Neural cell (in vitro differentiated cells): ENCODE measurements at regions not wholly inside any gene's neighbourhood (a gene's known extent, or its start where the extent isn't known, plus 50 kb on each side); places are given as distances from the start of the nearest gene placed in this dataset.

Experiments used
- H2AFZ ChIP-seq: fragments of 200-600, 300-800 bp; sonication (generic), shearing (Covaris generic); 2 replicates; pipeline ENCODE4 v1.6.0; 2014; ENCODE audit warnings: low read depth, mild to moderate bottlenecking, antibody characterized with exemption, low read length, moderate library complexity
- H3F3A ChIP-seq: fragments of 200-600 bp; shearing (Covaris generic); 2 replicates; pipeline ENCODE4 v1.6.1; 2016; ENCODE audit warnings: mild to moderate bottlenecking, moderate library complexity, mixed read lengths, antibody characterized with exemption, low read length; ENCODE audit not compliant: insufficient read depth, poor library complexity, severe bottlenecking
- H3K27ac ChIP-seq: fragments of 200-600, 300-800 bp; sonication (generic), shearing (Covaris generic); 2 replicates; pipeline ENCODE4 v1.5.1; 2014; ENCODE audit warnings: mild to moderate bottlenecking, low read length, moderate library complexity
- H3K27me3 ChIP-seq: fragments of 300-800, 200-600 bp; sonication (generic), shearing (Covaris generic); 2 replicates; pipeline ENCODE4 v1.6.0; 2014; ENCODE audit warnings: mild to moderate bottlenecking, low read depth, low read length, moderate library complexity; ENCODE audit not compliant: insufficient read depth
- H3K36me3 ChIP-seq: fragments of 300-800, 200-600 bp; sonication (generic), shearing (Covaris generic); 2 replicates; pipeline ENCODE4 v1.5.1; 2014; ENCODE audit warnings: mild to moderate bottlenecking, antibody characterized with exemption, low read length, moderate library complexity; ENCODE audit not compliant: insufficient read depth
- H3K4me2 ChIP-seq: fragments of 300-800, 200-600 bp; sonication (generic), shearing (Covaris generic); 2 replicates; pipeline ENCODE4 v1.6.0; 2014; ENCODE audit warnings: mild to moderate bottlenecking, low read length
- H3K4me3 ChIP-seq: fragments of 300-800, 200-600 bp; sonication (generic), shearing (Covaris generic); 2 replicates; pipeline ENCODE4 v1.5.1; 2014; ENCODE audit warnings: mild to moderate bottlenecking, low read length, moderate library complexity
- H3K79me2 ChIP-seq: fragments of 200-600 bp; shearing (Covaris generic); replicated peaks from 2 replicates; pipeline ENCODE4 v1.6.0; 2014; ENCODE audit warnings: mild to moderate bottlenecking, low read length, moderate library complexity; ENCODE audit not compliant: insufficient read depth
- H3K9ac ChIP-seq: fragments of 300-800, 200-600 bp; sonication (generic), shearing (Covaris generic); 2 replicates; pipeline ENCODE4 v1.6.1; 2016; ENCODE audit warnings: mild to moderate bottlenecking, low read length, mixed read lengths
- H3K9me2 ChIP-seq: fragments of 200-600 bp; shearing (Covaris generic); 2 replicates; pipeline ENCODE4 v1.6.1; 2016; ENCODE audit warnings: mild to moderate bottlenecking, low read length, mixed read lengths; ENCODE audit not compliant: insufficient read depth
- H3K9me3 ChIP-seq: fragments of 200-600, 300-800 bp; sonication (generic), shearing (Covaris generic); 2 replicates; pipeline ENCODE4 v1.6.1; 2016; ENCODE audit warnings: mild to moderate bottlenecking, mixed run types, low read length, moderate library complexity, mixed read lengths
- H4K20me1 ChIP-seq: fragments of 200-600 bp; shearing (Covaris generic); 2 replicates; pipeline ENCODE4 v1.6.1; 2016; ENCODE audit warnings: mild to moderate bottlenecking, mixed run types; ENCODE audit not compliant: insufficient read depth
- EP300 ChIP-seq: fragments of 450-650 bp; conservative IDR thresholded peaks from 2 replicates; pipeline ENCODE4 v1.6.1; 2014; ENCODE audit warnings: antibody characterized with exemption, mild to moderate bottlenecking, moderate library complexity; ENCODE audit not compliant: poor library complexity, severe bottlenecking
- MXI1 ChIP-seq: fragments of 450-650 bp; conservative IDR thresholded peaks from 2 replicates; pipeline ENCODE4 v1.6.1; 2014; ENCODE audit warnings: antibody characterized with exemption, mild to moderate bottlenecking; ENCODE audit not compliant: poor library complexity, severe bottlenecking
- POLR2AphosphoS5 ChIP-seq: IDR thresholded peaks from 2 replicates; pipeline ENCODE4 v1.6.1; 2012
- RAD21 ChIP-seq: fragments of 450-650 bp; conservative IDR thresholded peaks from 2 replicates; pipeline ENCODE4 v1.6.1; 2014; ENCODE audit warnings: antibody characterized with exemption, mild to moderate bottlenecking, moderate library complexity
- SMC3 ChIP-seq: fragments of 450-650 bp; conservative IDR thresholded peaks from 2 replicates; pipeline ENCODE4 v1.6.1; 2014; ENCODE audit warnings: antibody characterized with exemption, mild to moderate bottlenecking, moderate library complexity; ENCODE audit not compliant: poor library complexity
- TAF1 ChIP-seq: IDR thresholded peaks from 2 replicates; pipeline ENCODE4 v1.6.1; 2012; ENCODE audit warnings: low read depth
- TF ChIP-seq, protein P1 (sequence below): fragments of 450-650 bp; IDR thresholded peaks from 2 replicates; pipeline ENCODE4 v1.5.1; 2014; ENCODE audit warnings: antibody characterized with exemption, mild to moderate bottlenecking, moderate library complexity; ENCODE audit not compliant: poor library complexity, severe bottlenecking
- TF ChIP-seq, protein P2 (sequence below): IDR thresholded peaks from 2 replicates; pipeline ENCODE4 v1.6.1; 2012; ENCODE audit warnings: borderline replicate concordance

DNA sequence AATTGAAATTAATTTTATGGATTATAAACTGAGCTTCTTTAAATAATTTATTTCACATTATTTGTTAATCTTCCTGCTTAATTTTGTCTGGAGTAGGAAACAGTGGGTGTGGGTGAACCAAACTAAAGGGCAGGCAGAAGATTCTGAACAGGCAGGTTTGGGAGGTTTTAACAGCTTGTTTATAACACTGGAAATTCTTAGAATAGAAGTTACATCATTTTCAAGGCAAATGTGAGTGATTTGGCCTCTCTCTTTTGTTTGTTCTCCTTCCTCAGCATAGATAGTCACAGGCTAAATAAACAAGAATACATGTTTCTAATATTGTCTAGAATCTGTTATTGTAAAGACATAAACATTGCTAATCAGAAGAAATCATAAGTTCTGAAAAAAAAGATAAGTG is 970.9 kb upstream of the NUDT12 start:
- Histone ChIP-seq H3K4me2 (no peak overlapping the region), H3K27ac (no peak overlapping the region), H3K9me3 (no peaks in the 10 kb centered on the region), H3K9me2 (no peaks in the 10 kb centered on the region), H3K36me3 (no peaks in the 10 kb centered on the region), H3F3A (no peaks in the 10 kb centered on the region), H3K79me2 (no peaks in the 10 kb centered on the region), H3K27me3 (no peaks in the 10 kb centered on the region), H2AFZ (no peak overlapping the region), H3K4me3 (no peak overlapping the region), H3K9ac (no peak overlapping the region), H4K20me1 (no peaks in the 10 kb centered on the region)
- TF ChIP-seq SMC3, result no peak
- no peak for TF ChIP-seq TAF1
- TF ChIP-seq, protein P1, sequence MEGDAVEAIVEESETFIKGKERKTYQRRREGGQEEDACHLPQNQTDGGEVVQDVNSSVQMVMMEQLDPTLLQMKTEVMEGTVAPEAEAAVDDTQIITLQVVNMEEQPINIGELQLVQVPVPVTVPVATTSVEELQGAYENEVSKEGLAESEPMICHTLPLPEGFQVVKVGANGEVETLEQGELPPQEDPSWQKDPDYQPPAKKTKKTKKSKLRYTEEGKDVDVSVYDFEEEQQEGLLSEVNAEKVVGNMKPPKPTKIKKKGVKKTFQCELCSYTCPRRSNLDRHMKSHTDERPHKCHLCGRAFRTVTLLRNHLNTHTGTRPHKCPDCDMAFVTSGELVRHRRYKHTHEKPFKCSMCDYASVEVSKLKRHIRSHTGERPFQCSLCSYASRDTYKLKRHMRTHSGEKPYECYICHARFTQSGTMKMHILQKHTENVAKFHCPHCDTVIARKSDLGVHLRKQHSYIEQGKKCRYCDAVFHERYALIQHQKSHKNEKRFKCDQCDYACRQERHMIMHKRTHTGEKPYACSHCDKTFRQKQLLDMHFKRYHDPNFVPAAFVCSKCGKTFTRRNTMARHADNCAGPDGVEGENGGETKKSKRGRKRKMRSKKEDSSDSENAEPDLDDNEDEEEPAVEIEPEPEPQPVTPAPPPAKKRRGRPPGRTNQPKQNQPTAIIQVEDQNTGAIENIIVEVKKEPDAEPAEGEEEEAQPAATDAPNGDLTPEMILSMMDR, result no peak

DNA sequence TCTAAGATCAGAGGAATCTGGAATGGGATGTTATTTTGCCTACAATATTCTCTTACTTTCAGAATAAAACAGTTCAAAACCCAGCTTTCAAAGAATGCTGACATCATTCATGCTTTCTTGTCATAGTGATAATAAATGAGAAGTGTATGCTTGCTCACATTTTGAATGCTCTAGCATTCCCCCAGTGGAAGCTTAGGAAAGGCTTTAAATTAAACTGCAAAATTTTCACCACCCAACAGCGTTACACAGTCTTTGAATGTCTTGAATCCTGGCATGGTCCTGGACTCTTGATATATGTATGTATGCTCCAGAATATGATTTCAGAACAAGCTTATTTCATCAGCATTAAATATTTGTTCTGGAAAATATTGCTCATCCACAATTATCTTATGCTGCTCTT is 964.3 kb upstream of the NUDT12 start:
- Histone ChIP-seq H3K9ac (no peak overlapping the region), H2AFZ (no peak overlapping the region), H3K79me2 (no peaks in the 10 kb centered on the region), H3K4me2 (no peak overlapping the region), H3K27me3 (no peaks in the 10 kb centered on the region), H3F3A (no peaks in the 10 kb centered on the region), H3K9me2 (no peaks in the 10 kb centered on the region), H4K20me1 (no peaks in the 10 kb centered on the region), H3K9me3 (no peaks in the 10 kb centered on the region), H3K27ac (no peak overlapping the region), H3K36me3 (no peaks in the 10 kb centered on the region), H3K4me3 (no peak overlapping the region)
- TF ChIP-seq EP300 (no peak), MXI1 (no peak), RAD21 (no peak), SMC3 (no peak), POLR2AphosphoS5 (no peak), TAF1 (no peak)
- TF ChIP-seq, protein P2, sequence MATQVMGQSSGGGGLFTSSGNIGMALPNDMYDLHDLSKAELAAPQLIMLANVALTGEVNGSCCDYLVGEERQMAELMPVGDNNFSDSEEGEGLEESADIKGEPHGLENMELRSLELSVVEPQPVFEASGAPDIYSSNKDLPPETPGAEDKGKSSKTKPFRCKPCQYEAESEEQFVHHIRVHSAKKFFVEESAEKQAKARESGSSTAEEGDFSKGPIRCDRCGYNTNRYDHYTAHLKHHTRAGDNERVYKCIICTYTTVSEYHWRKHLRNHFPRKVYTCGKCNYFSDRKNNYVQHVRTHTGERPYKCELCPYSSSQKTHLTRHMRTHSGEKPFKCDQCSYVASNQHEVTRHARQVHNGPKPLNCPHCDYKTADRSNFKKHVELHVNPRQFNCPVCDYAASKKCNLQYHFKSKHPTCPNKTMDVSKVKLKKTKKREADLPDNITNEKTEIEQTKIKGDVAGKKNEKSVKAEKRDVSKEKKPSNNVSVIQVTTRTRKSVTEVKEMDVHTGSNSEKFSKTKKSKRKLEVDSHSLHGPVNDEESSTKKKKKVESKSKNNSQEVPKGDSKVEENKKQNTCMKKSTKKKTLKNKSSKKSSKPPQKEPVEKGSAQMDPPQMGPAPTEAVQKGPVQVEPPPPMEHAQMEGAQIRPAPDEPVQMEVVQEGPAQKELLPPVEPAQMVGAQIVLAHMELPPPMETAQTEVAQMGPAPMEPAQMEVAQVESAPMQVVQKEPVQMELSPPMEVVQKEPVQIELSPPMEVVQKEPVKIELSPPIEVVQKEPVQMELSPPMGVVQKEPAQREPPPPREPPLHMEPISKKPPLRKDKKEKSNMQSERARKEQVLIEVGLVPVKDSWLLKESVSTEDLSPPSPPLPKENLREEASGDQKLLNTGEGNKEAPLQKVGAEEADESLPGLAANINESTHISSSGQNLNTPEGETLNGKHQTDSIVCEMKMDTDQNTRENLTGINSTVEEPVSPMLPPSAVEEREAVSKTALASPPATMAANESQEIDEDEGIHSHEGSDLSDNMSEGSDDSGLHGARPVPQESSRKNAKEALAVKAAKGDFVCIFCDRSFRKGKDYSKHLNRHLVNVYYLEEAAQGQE, result no peak
- TF ChIP-seq, protein P1, result no peak
